Transverse colon (tissue), 4 donors: ENCODE measurements at regions not wholly inside any gene's neighbourhood (a gene's known extent, or its start where the extent isn't known, plus 50 kb on each side); places are given as distances from the start of the nearest gene placed in this dataset.

Source experiments
- DNase-seq: peaks from one replicate; pipeline ENCODE4 v3.0.0-alpha.2; 2019
- H3K27ac ChIP-seq, 4 donors: fragments of 200-600 bp; sonication (generic); 2 replicates each; pipeline ENCODE4 v1.5.1; 2016 to 2018; ENCODE audit warnings: inconsistent platforms in 4 of 4
- H3K27me3 ChIP-seq: fragments of 200-600 bp; sonication (generic); 2 replicates; pipeline ENCODE4 v1.5.1; 2017; ENCODE audit warnings: inconsistent platforms
- H3K36me3 ChIP-seq, 4 donors: fragments of 200-600 bp; sonication (generic); 2 replicates each; pipeline ENCODE4 v1.5.1; 2017 to 2019; ENCODE audit warnings: inconsistent platforms in 4 of 4
- H3K4me1 ChIP-seq, 4 donors: fragments of 200-600 bp; sonication (generic); 2 replicates each; pipeline ENCODE4 v1.5.1; 2017 to 2020; ENCODE audit warnings: inconsistent platforms in 4 of 4
- H3K4me3 ChIP-seq, 4 donors: fragments of 200-600 bp; sonication (generic); 1 replicate in 1 of 4; 2 replicates in 3 of 4; pipeline versions ENCODE4 v1.5.1 to v1.6.1; 2017 to 2019; ENCODE audit warnings: inconsistent platforms in 4 of 4
- H3K9me3 ChIP-seq, 2 donors: fragments of 200-600 bp; sonication (generic); 2 replicates each; pipeline ENCODE4 v1.5.1; 2017 to 2019; ENCODE audit warnings: inconsistent platforms in 2 of 2
- CTCF ChIP-seq, 5 experiments: fragments of 200-600 bp in 3 of 5; fragments of 450-650 bp in 2 of 5; sonication (generic) in 3 of 5; IDR thresholded peaks; 1 replicate in 2 of 5; 2 replicates in 3 of 5; pipeline ENCODE4 v1.5.1; 2016 to 2017; ENCODE audit warnings: antibody characterized with exemption in 5 of 5, inconsistent platforms in 3 of 5, mild to moderate bottlenecking in 2 of 5, moderate library complexity in 1 of 5
- EP300 ChIP-seq: sonication (generic); formaldehyde crosslinking; IDR thresholded peaks from one replicate; pipeline ENCODE4 v1.6.1; 2017; ENCODE audit warnings: antibody characterized with exemption, low read depth
- POLR2A ChIP-seq: fragments of 450-650 bp; IDR thresholded peaks from one replicate; pipeline ENCODE4 v1.6.1; 2016; ENCODE audit warnings: antibody characterized with exemption, mild to moderate bottlenecking, moderate library complexity
- POLR2AphosphoS5 ChIP-seq, 3 donors: sonication (generic); formaldehyde crosslinking; IDR thresholded peaks; one replicate each; pipeline ENCODE4 v1.6.1; 2016; ENCODE audit warnings: antibody characterized with exemption in 3 of 3
- WGBS, 2 donors: methylation state at CpG; one replicate each; pipeline ENCODE4 v1.1.5; 2018; ENCODE audit warnings: low coverage in 1 of 2; 5-methylcytosine and 5-hydroxymethylcytosine counted together
- in situ Hi-C, 4 donors: fragments of 200-750 bp; cut with MboI; loops; one replicate each; pipeline versions ENCODE4 v1.15.0 to v1.15.1; 2017; ENCODE audit warnings: low sequenced_read_pairs in 3 of 4, low pct_ligation_motif_present in 1 of 4, low pct_unique_long_range_greater_than_20kb in 1 of 4
- intact Hi-C: fragments of 100-400 bp; cut with DNase I; formaldehyde crosslinking; loops from one replicate; pipeline ENCODE4 v1.15.1; 2023; ENCODE audit warnings: low total_unique reads

GRCh38 chr5:124060011-124060410 is 548.0 kb downstream of the CSNK1G3 start:
- H3K9me3 ChIP-seq, result no peaks in the 10 kb centered on the region
- no peaks in the 10 kb centered on the region for H3K27me3 ChIP-seq
- no peaks in the 10 kb centered on the region for H3K36me3 ChIP-seq
- peaks cover 3 to 22% (median 9%) of the 10 kb centered on the region in 4 donors for H3K4me1 ChIP-seq
- in situ Hi-C loops, result no loop called here
- TF ChIP-seq POLR2AphosphoS5 (IDR thresholded peaks at IDR 0.05), result no peak
- no peak for TF ChIP-seq POLR2A
- TF ChIP-seq CTCF (IDR thresholded peaks at IDR 0.05), result no peak
- TF ChIP-seq EP300, result no peak
- H3K27ac ChIP-seq, result no peak overlapping the region
- no peak overlapping the region for H3K4me3 ChIP-seq
- intact Hi-C loops, result no loop called here
- no peak for DNase-seq

- in situ Hi-C loops, result no loop called here
- H3K27me3 ChIP-seq, result no peaks in the 10 kb centered on the region
- no peak for DNase-seq
- H3K9me3 ChIP-seq, result no peaks in the 10 kb centered on the region
- intact Hi-C loops, result no loop called here
- peaks cover 3 to 22% (median 9%) of the 10 kb centered on the region in 4 donors for H3K4me1 ChIP-seq
- H3K27ac ChIP-seq, result no peak overlapping the region
- H3K4me3 ChIP-seq, result no peak overlapping the region
- H3K36me3 ChIP-seq, result no peaks in the 10 kb centered on the region
- TF ChIP-seq CTCF (IDR thresholded peaks at IDR 0.05), result no peak
- TF ChIP-seq EP300, result no peak
- TF ChIP-seq POLR2A, result no peak
- TF ChIP-seq POLR2AphosphoS5 (IDR thresholded peaks at IDR 0.05), result no peak
- WGBS, 2 donors, result 64 to 86% methylated on average over 3 of the region's 3 CpGs
These were observed 547.2 kb downstream of the CSNK1G3 start for GRCh38 chr5:124059200-124059599.

GRCh38 chr5:124057724-124058231 is 545.8 kb downstream of the CSNK1G3 start:
- no peaks in the 10 kb centered on the region for H3K27me3 ChIP-seq
- TF ChIP-seq CTCF (IDR thresholded peaks at IDR 0.05), result no peak
- TF ChIP-seq POLR2AphosphoS5 (IDR thresholded peaks at IDR 0.05), result no peak
- no peak for TF ChIP-seq EP300
- TF ChIP-seq POLR2A, result no peak
- no peaks in the 10 kb centered on the region for H3K36me3 ChIP-seq
- 13% methylated on average over 4 of the region's 4 CpGs; no CpG with 5 or more reads in 1 of the 2 donors for WGBS, 2 donors
- peaks cover 3 to 22% (median 9%) of the 10 kb centered on the region in 4 donors for H3K4me1 ChIP-seq
- no peaks in the 10 kb centered on the region for H3K9me3 ChIP-seq
- no peak for DNase-seq
- no peak overlapping the region for H3K27ac ChIP-seq
- H3K4me3 ChIP-seq, result peak overlapping the region in 1 of 4 donors; percentile 17
- in situ Hi-C loops, result no loop called here
- intact Hi-C loops, result no loop called here

- Histone ChIP-seq H3K36me3 (no peaks in the 10 kb centered on the region), H3K4me1 (peaks cover 3 to 22% (median 9%) of the 10 kb centered on the region in 4 donors), H3K9me3 (no peaks in the 10 kb centered on the region), H3K27me3 (no peaks in the 10 kb centered on the region), H3K27ac (no peak overlapping the region), H3K4me3 (peak overlapping the region in 1 of 4 donors; percentile 17)
- no peak for TF ChIP-seq CTCF (IDR thresholded peaks at IDR 0.05)
- no peak for TF ChIP-seq POLR2A
- no peak for TF ChIP-seq POLR2AphosphoS5 (IDR thresholded peaks at IDR 0.05)
- no peak for TF ChIP-seq EP300
- peak; percentile 66 for DNase-seq
- in situ Hi-C loops (no loop called here), intact Hi-C loops (no loop called here)
- WGBS, 2 donors, result 18 to 31% methylated on average over 5 to 6 of the region's 6 CpGs
These were observed 545.2 kb downstream of the CSNK1G3 start for GRCh38 chr5:124056991-124057723.
